Osteocyte (in vitro differentiated cells): ENCODE measurements at regions not wholly inside any gene's neighbourhood (a gene's known extent, or its start where the extent isn't known, plus 50 kb on each side); places are given as distances from the start of the nearest gene placed in this dataset.

Experiments
- DNase-seq: peaks from one replicate; pipeline ENCODE4 v3.0.0; 2021; ENCODE audit warnings: mixed read lengths; ENCODE audit not compliant: unreplicated experiment; ENCODE audit errors: extremely low spot score
- H3K27ac Mint-ChIP-seq: one replicate; pipeline ENCODE4 v1.8.0; 2021; ENCODE audit warnings: mild to moderate bottlenecking, mixed read lengths; ENCODE audit not compliant: unreplicated experiment
- H3K27me3 Mint-ChIP-seq: one replicate; pipeline ENCODE4 v1.8.0; 2021; ENCODE audit warnings: mixed read lengths; ENCODE audit not compliant: unreplicated experiment
- H3K36me3 Mint-ChIP-seq: one replicate; pipeline ENCODE4 v1.8.0; 2021; ENCODE audit warnings: mixed read lengths; ENCODE audit not compliant: unreplicated experiment
- H3K4me1 Mint-ChIP-seq: one replicate; pipeline ENCODE4 v1.8.0; 2021; ENCODE audit warnings: mixed read lengths; ENCODE audit not compliant: unreplicated experiment
- H3K4me3 Mint-ChIP-seq: one replicate; pipeline ENCODE4 v1.8.0; 2021; ENCODE audit warnings: mild to moderate bottlenecking, moderate library complexity, mixed read lengths; ENCODE audit not compliant: unreplicated experiment
- H3K9me3 Mint-ChIP-seq: one replicate; pipeline ENCODE4 v1.8.0; 2021; ENCODE audit warnings: mixed read lengths; ENCODE audit not compliant: unreplicated experiment
- CTCF ChIP-seq: fragments of 200-600 bp; sonication (generic); IDR thresholded peaks from 2 replicates; pipeline ENCODE4 v1.5.0; 2021; ENCODE audit warnings: antibody characterized with exemption, mild to moderate bottlenecking, moderate library complexity

- no peaks in the 10 kb centered on the region for H3K27me3 Mint-ChIP-seq
- no peak overlapping the region for H3K27ac Mint-ChIP-seq
- no peak for DNase-seq
- no peak overlapping the region for H3K4me3 Mint-ChIP-seq
- no peaks in the 10 kb centered on the region for H3K36me3 Mint-ChIP-seq
- no peaks in the 10 kb centered on the region for H3K4me1 Mint-ChIP-seq
- H3K9me3 Mint-ChIP-seq = peaks cover 3% of the 10 kb centered on the region
- no peak for TF ChIP-seq CTCF
These were observed 54.2 kb upstream of the MCTP2 start for GRCh38 chr15:94177112-94177511.

- Mint-ChIP-seq H3K4me3 (no peak overlapping the region), H3K27ac (no peak overlapping the region), H3K36me3 (no peaks in the 10 kb centered on the region), H3K27me3 (no peaks in the 10 kb centered on the region), H3K9me3 (peaks cover 10% of the 10 kb centered on the region), H3K4me1 (no peaks in the 10 kb centered on the region)
- no peak for DNase-seq
- TF ChIP-seq CTCF = no peak
These were observed 55.9 kb upstream of the MCTP2 start for GRCh38 chr15:94175420-94175819.

- H3K36me3 Mint-ChIP-seq = no peaks in the 10 kb centered on the region
- H3K27ac Mint-ChIP-seq = no peak overlapping the region
- peaks cover 10% of the 10 kb centered on the region for H3K9me3 Mint-ChIP-seq
- H3K27me3 Mint-ChIP-seq = no peaks in the 10 kb centered on the region
- DNase-seq = no peak
- no peak overlapping the region for H3K4me3 Mint-ChIP-seq
- TF ChIP-seq CTCF = no peak
- no peaks in the 10 kb centered on the region for H3K4me1 Mint-ChIP-seq
These were observed 57.0 kb upstream of the MCTP2 start for GRCh38 chr15:94174399-94174802.

- no peaks in the 10 kb centered on the region for H3K36me3 Mint-ChIP-seq
- H3K4me1 Mint-ChIP-seq = no peaks in the 10 kb centered on the region
- H3K27ac Mint-ChIP-seq = no peak overlapping the region
- H3K9me3 Mint-ChIP-seq = peaks cover 7% of the 10 kb centered on the region
- DNase-seq = no peak
- no peaks in the 10 kb centered on the region for H3K27me3 Mint-ChIP-seq
- TF ChIP-seq CTCF = no peak
- no peak overlapping the region for H3K4me3 Mint-ChIP-seq
These were observed 63.1 kb upstream of the MCTP2 start for GRCh38 chr15:94168250-94168649.

GRCh38 chr15:94164971-94165370 is 66.4 kb upstream of the MCTP2 start:
- H3K27me3 Mint-ChIP-seq = no peaks in the 10 kb centered on the region
- no peaks in the 10 kb centered on the region for H3K9me3 Mint-ChIP-seq
- no peak for TF ChIP-seq CTCF
- no peak overlapping the region for H3K4me3 Mint-ChIP-seq
- no peaks in the 10 kb centered on the region for H3K4me1 Mint-ChIP-seq
- H3K36me3 Mint-ChIP-seq = no peaks in the 10 kb centered on the region
- H3K27ac Mint-ChIP-seq = no peak overlapping the region
- no peak for DNase-seq
